NCI-H1092 (cell line): ENCODE measurements at regions not wholly inside any gene's neighbourhood (a gene's known extent, or its start where the extent isn't known, plus 50 kb on each side); places are given as distances from the start of the nearest gene placed in this dataset.

Experiments
- DNase-seq: peaks from one replicate; lab custom pipeline; 2025; lab: John Stamatoyannopoulos, UW

- DNase-seq, result no peak
Observed at GRCh38 chr15:53305101-53305500, 454.4 kb downstream of the WDR72 start.

- peak; percentile 1 for DNase-seq
Observed at GRCh38 chr15:53297828-53298227, 461.6 kb downstream of the WDR72 start.

- DNase-seq, result no peak
Observed at GRCh38 chr15:53296603-53297002, 462.9 kb downstream of the WDR72 start.

- DNase-seq, result no peak
Observed at GRCh38 chr15:53295574-53295973, 463.9 kb downstream of the WDR72 start.

GRCh38 chr15:53288542-53288941 lies 470.9 kb downstream of the WDR72 start:
- no peak for DNase-seq

GRCh38 chr15:53274630-53275029 lies 484.5 kb upstream of the ONECUT1 start:
- no peak for DNase-seq

- no peak for DNase-seq
Observed at GRCh38 chr15:53272116-53272515, 482.0 kb upstream of the ONECUT1 start.

GRCh38 chr15:53266176-53266575 lies 476.0 kb upstream of the ONECUT1 start:
- no peak for DNase-seq

GRCh38 chr15:53260647-53261046 lies 470.5 kb upstream of the ONECUT1 start:
- no peak for DNase-seq

GRCh38 chr15:53256457-53256856 lies 466.3 kb upstream of the ONECUT1 start:
- DNase-seq, result no peak

- DNase-seq, result no peak
Observed at GRCh38 chr15:53256043-53256442, 465.9 kb upstream of the ONECUT1 start.

- no peak for DNase-seq
Observed at GRCh38 chr15:53251996-53252395, 461.9 kb upstream of the ONECUT1 start.

- no peak for DNase-seq
Observed at GRCh38 chr15:53251523-53251922, 461.4 kb upstream of the ONECUT1 start.

- DNase-seq, result no peak
Observed at GRCh38 chr15:53247041-53247708, 457.0 kb upstream of the ONECUT1 start.

GRCh38 chr15:53246404-53246803 lies 456.3 kb upstream of the ONECUT1 start:
- DNase-seq, result no peak

- no peak for DNase-seq
Observed at GRCh38 chr15:53233801-53234200, 443.7 kb upstream of the ONECUT1 start.

GRCh38 chr15:53230473-53230872 lies 440.3 kb upstream of the ONECUT1 start:
- DNase-seq, result no peak

GRCh38 chr15:53226559-53226958 lies 436.4 kb upstream of the ONECUT1 start:
- DNase-seq, result no peak

- no peak for DNase-seq
Observed at GRCh38 chr15:53225781-53226180, 435.6 kb upstream of the ONECUT1 start.

- DNase-seq, result no peak
Observed at GRCh38 chr15:53224371-53224770, 434.2 kb upstream of the ONECUT1 start.

GRCh38 chr15:53223815-53224214 lies 433.7 kb upstream of the ONECUT1 start:
- no peak for DNase-seq

- DNase-seq, result no peak
Observed at GRCh38 chr15:53218666-53219580, 428.8 kb upstream of the ONECUT1 start.

- no peak for DNase-seq
Observed at GRCh38 chr15:53216036-53216435, 425.9 kb upstream of the ONECUT1 start.
